GM20000 (cell line): ENCODE measurements at regions not wholly inside any gene's neighbourhood (a gene's known extent, or its start where the extent isn't known, plus 50 kb on each side); places are given as distances from the start of the nearest gene placed in this dataset.

ENCODE experiments used
- DNase-seq: peaks from one replicate; pipeline ENCODE4 v3.0.0; 2012; ENCODE audit warnings: low spot score
- CTCF ChIP-seq: IDR thresholded peaks from 2 replicates; pipeline ENCODE4 v1.5.1; 2012; ENCODE audit warnings: mild to moderate bottlenecking, control low read depth; ENCODE audit errors: extremely low read depth, missing control alignments

GRCh38 chr7:3197567-3198213 is 103.4 kb upstream of the SDK1 start:
- no peak for DNase-seq
- no peak for TF ChIP-seq CTCF

- DNase-seq: no peak
- no peak for TF ChIP-seq CTCF
These were observed 102.7 kb upstream of the SDK1 start for GRCh38 chr7:3198316-3198715.

GRCh38 chr7:3200504-3200903 is 100.5 kb upstream of the SDK1 start:
- DNase-seq: peak; percentile 53
- TF ChIP-seq CTCF: no peak

- TF ChIP-seq CTCF: no peak
These were observed 99.7 kb upstream of the SDK1 start for GRCh38 chr7:3201306-3201705.

GRCh38 chr7:3201937-3202710 is 98.9 kb upstream of the SDK1 start:
- no peak for DNase-seq
- TF ChIP-seq CTCF: no peak

More at GRCh38 chr7:3201306-3201705, 99.7 kb upstream of the SDK1 start:
- DNase-seq: no peak

GRCh38 chr7:3204526-3204925 is 96.5 kb upstream of the SDK1 start:
- TF ChIP-seq CTCF: no peak
- DNase-seq: no peak

GRCh38 chr7:3206101-3206500 is 95.0 kb upstream of the SDK1 start:
- DNase-seq: no peak
- TF ChIP-seq CTCF: no peak
